Caco-2 (cell line): ENCODE measurements at regions not wholly inside any gene's neighbourhood (a gene's known extent, or its start where the extent isn't known, plus 50 kb on each side); places are given as distances from the start of the nearest gene placed in this dataset.

Source experiments
- BruUV-seq: library from RNA; stranded (reverse); fragments of 400-500 nt; replicated peaks from 2 replicates; lab custom pipeline; 2021; lab: Mats Ljungman, UMichigan
- CTCF ChIA-PET: fragments of 300-600 bp; sonication (Branson Sonifier 250); formaldehyde crosslinking; loops from one replicate; lab custom pipeline; 2022; ENCODE audit warnings: antibody characterized with exemption; lab: Charles Lee
- POLR2A ChIA-PET: fragments of 300-600 bp; sonication (Branson Sonifier 250); formaldehyde crosslinking; loops from one replicate; lab custom pipeline; 2022; ENCODE audit warnings: antibody characterized with exemption; lab: Charles Lee
- DNase-seq, 2 experiments: peaks; one replicate each; pipeline versions ENCODE4 v3.0.0 to v3.0.0-alpha.2; 2020 to 2022
- H3K27me3 ChIP-seq: replicated peaks from 2 replicates; pipeline ENCODE4 v1.6.0; 2011; ENCODE audit warnings: low read length; ENCODE audit not compliant: control insufficient read depth, insufficient read depth
- H3K36me3 ChIP-seq: 2 replicates; pipeline ENCODE4 v1.5.1; 2011; ENCODE audit warnings: low read length; ENCODE audit not compliant: control insufficient read depth, insufficient read depth
- H3K4me1 ChIP-seq: fragments of 250-450 bp; sonication (Bioruptor Pico); 2 replicates; pipeline ENCODE4 v1.5.1; 2020; ENCODE audit warnings: mild to moderate bottlenecking
- H3K4me3 ChIP-seq: 2 replicates; pipeline ENCODE4 v1.5.1; 2011; ENCODE audit warnings: low read depth, mild to moderate bottlenecking, control low read depth, low read length
- H3K9me3 ChIP-seq: fragments of 250-450 bp; sonication (Bioruptor Pico); 2 replicates; pipeline ENCODE4 v1.5.1; 2020; ENCODE audit warnings: mild to moderate bottlenecking, moderate library complexity
- H3K27ac Mint-ChIP-seq: one replicate; pipeline ENCODE4 v1.8.0; 2022; ENCODE audit warnings: mixed read lengths; ENCODE audit not compliant: unreplicated experiment
- H3K27me3 Mint-ChIP-seq: one replicate; pipeline ENCODE4 v1.8.0; 2022; ENCODE audit warnings: mixed read lengths; ENCODE audit not compliant: insufficient read depth, unreplicated experiment
- H3K36me3 Mint-ChIP-seq: one replicate; pipeline ENCODE4 v1.8.0; 2022; ENCODE audit warnings: mild to moderate bottlenecking, mixed read lengths; ENCODE audit not compliant: insufficient read depth, unreplicated experiment
- H3K4me1 Mint-ChIP-seq: one replicate; pipeline ENCODE4 v1.8.0; 2022; ENCODE audit warnings: low read depth, mixed read lengths; ENCODE audit not compliant: unreplicated experiment
- H3K4me3 Mint-ChIP-seq: one replicate; pipeline ENCODE4 v1.8.0; 2022; ENCODE audit warnings: mild to moderate bottlenecking, moderate library complexity, mixed read lengths; ENCODE audit not compliant: unreplicated experiment
- H3K9me3 Mint-ChIP-seq: one replicate; pipeline ENCODE4 v1.8.0; 2022; ENCODE audit warnings: mixed read lengths; ENCODE audit not compliant: unreplicated experiment
- intact Hi-C: fragments of 100-400 bp; cut with micrococcal nuclease; formaldehyde crosslinking; loops from one replicate; pipeline ENCODE4 v1.10.0; 2022; ENCODE audit not compliant: unreplicated experiment
- TF ChIP-seq, protein P1 (sequence below), 2 experiments: fragments of 200-600 bp in 1 of 2; IDR thresholded peaks; 1 replicate in 1 of 2; 2 replicates in 1 of 2; pipeline versions ENCODE4 v1.5.1 to v1.8.0; 2011 to 2022; ENCODE audit warnings: antibody characterized with exemption in 1 of 2, control low read depth in 1 of 2, inconsistent platforms in 1 of 2, low read depth in 1 of 2, low read length in 1 of 2, mild to moderate bottlenecking in 1 of 2, moderate library complexity in 1 of 2; ENCODE audit not compliant: insufficient read depth in 1 of 2, severe bottlenecking in 1 of 2, unreplicated experiment in 1 of 2

DNA sequence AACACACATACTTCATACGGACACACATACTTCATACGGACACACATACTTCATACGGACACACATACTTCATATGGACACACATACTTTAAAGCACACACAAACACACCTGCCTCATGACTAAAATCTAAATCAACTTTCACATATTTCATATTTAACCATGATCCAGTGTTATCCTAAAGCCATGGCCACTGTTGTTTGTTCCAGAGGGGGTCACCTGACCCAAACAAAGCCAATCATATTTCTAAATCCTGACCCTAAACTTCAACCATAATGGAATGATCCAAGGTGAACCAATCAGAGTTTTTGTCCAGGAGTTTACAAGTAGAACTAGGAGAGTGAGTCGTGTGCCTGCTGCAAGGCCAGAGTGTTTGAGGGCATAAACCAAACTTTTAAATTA is 97.2 kb upstream of the KIT start:
- Mint-ChIP-seq H3K36me3 (no peaks in the 10 kb centered on the region), H3K9me3 (no peaks in the 10 kb centered on the region), H3K4me3 (no peak overlapping the region), H3K27ac (no peak overlapping the region), H3K27me3 (no peaks in the 10 kb centered on the region), H3K4me1 (no peaks in the 10 kb centered on the region)
- H3K9me3 ChIP-seq = no peaks in the 10 kb centered on the region
- BruUV-seq = no TSS peak
- H3K27me3 ChIP-seq = no peaks in the 10 kb centered on the region
- intact Hi-C loops = no loop called here
- no peak overlapping the region for H3K4me3 ChIP-seq
- no peaks in the 10 kb centered on the region for H3K4me1 ChIP-seq
- H3K36me3 ChIP-seq = no peaks in the 10 kb centered on the region
- POLR2A ChIA-PET = no interaction called here
- TF ChIP-seq, protein P1, sequence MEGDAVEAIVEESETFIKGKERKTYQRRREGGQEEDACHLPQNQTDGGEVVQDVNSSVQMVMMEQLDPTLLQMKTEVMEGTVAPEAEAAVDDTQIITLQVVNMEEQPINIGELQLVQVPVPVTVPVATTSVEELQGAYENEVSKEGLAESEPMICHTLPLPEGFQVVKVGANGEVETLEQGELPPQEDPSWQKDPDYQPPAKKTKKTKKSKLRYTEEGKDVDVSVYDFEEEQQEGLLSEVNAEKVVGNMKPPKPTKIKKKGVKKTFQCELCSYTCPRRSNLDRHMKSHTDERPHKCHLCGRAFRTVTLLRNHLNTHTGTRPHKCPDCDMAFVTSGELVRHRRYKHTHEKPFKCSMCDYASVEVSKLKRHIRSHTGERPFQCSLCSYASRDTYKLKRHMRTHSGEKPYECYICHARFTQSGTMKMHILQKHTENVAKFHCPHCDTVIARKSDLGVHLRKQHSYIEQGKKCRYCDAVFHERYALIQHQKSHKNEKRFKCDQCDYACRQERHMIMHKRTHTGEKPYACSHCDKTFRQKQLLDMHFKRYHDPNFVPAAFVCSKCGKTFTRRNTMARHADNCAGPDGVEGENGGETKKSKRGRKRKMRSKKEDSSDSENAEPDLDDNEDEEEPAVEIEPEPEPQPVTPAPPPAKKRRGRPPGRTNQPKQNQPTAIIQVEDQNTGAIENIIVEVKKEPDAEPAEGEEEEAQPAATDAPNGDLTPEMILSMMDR (IDR thresholded peaks at IDR 0.05; ENCODE audit: insufficient read depth in 1 of 2, low read depth in 1 of 2, low read length in 1 of 2, severe bottlenecking in 1 of 2, unreplicated experiment in 1 of 2) = no peak
- CTCF ChIA-PET = no interaction called here
- no peak for DNase-seq

DNA sequence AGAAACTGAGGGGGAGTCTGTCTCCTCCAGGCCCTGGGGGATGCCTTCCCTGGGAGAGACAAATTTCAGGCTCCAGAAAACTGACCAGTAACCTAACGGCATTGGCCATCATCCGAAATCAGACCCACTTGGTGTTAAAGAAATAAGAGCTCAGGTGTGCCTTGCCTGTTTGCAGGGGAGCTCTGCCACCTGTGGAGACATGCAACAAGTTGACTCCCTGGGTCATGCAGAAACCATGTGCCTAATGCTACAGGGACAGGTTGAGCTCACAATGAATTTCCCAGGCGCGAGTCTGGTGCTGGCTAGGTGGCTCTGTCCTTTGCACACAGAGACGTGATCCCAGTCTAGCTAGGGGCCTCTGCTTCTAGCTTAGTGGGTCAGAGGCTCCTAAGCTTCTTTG is 95.8 kb upstream of the KIT start:
- H3K9me3 Mint-ChIP-seq = no peaks in the 10 kb centered on the region
- H3K36me3 Mint-ChIP-seq = no peaks in the 10 kb centered on the region
- no peaks in the 10 kb centered on the region for H3K36me3 ChIP-seq

DNA sequence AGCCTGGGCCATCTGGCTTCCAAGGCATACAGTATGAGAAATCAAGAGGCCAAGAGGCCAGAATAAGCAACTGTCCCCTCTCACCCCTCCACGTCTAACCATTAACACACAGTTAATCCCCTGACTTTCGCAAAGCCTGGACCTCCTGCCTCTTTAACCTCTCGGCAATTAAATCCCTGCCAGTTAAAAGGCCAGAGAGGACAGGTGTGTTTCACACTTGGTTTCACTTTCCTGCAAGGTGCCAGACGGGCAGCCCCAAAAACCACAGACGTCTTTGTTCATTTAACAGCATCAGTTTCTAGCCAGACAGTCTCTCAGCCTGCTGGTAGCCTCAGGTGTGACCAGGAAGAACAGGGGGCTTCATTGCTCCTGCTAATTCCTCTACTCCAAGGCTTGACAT is 91.1 kb upstream of the KIT start:
- Histone ChIP-seq H3K9me3 (no peaks in the 10 kb centered on the region), H3K36me3 (no peaks in the 10 kb centered on the region), H3K4me1 (peaks cover 9% of the 10 kb centered on the region), H3K27me3 (no peaks in the 10 kb centered on the region), H3K4me3 (no peak overlapping the region)
- Mint-ChIP-seq H3K4me1 (peaks cover 17% of the 10 kb centered on the region), H3K27ac (no peak overlapping the region), H3K4me3 (no peak overlapping the region), H3K9me3 (no peaks in the 10 kb centered on the region), H3K36me3 (no peaks in the 10 kb centered on the region), H3K27me3 (no peaks in the 10 kb centered on the region)
- ChIA-PET CTCF (no interaction called here), POLR2A (no interaction called here)
- no TSS peak for BruUV-seq
- no peak for DNase-seq
- TF ChIP-seq, protein P1 (IDR thresholded peaks at IDR 0.05; ENCODE audit: insufficient read depth in 1 of 2, low read depth in 1 of 2, low read length in 1 of 2, severe bottlenecking in 1 of 2, unreplicated experiment in 1 of 2) = no peak
- intact Hi-C loops = no loop called here

More for the DNA sequence above, 95.8 kb upstream of the KIT start:
- Histone ChIP-seq H3K4me3 (no peak overlapping the region), H3K9me3 (no peaks in the 10 kb centered on the region), H3K4me1 (no peaks in the 10 kb centered on the region; the same call in 1 of the 2 replicates), H3K27me3 (no peaks in the 10 kb centered on the region)
- Mint-ChIP-seq H3K4me1 (peaks cover 11% of the 10 kb centered on the region), H3K4me3 (no peak overlapping the region), H3K27ac (no peak overlapping the region), H3K27me3 (no peaks in the 10 kb centered on the region)
- DNase-seq = no peak
- intact Hi-C loops = no loop called here
- BruUV-seq = no TSS peak
- TF ChIP-seq, protein P1 (IDR thresholded peaks at IDR 0.05; ENCODE audit: insufficient read depth in 1 of 2, low read depth in 1 of 2, low read length in 1 of 2, severe bottlenecking in 1 of 2, unreplicated experiment in 1 of 2) = no peak
- ChIA-PET POLR2A (no interaction called here), CTCF (no interaction called here)
